Activated naive CD4-positive, alpha-beta T cell treated with anti-CD3 and anti-CD28 coated beads, Interleukin-2, amount 10 ng/mL, durations not matched to agents 7 days and 5 days (primary cell): ENCODE measurements at regions not wholly inside any gene's neighbourhood (a gene's known extent, or its start where the extent isn't known, plus 50 kb on each side); places are given as distances from the start of the nearest gene placed in this dataset.

Experiments
- CTCF ChIA-PET: fragments of 350-600 bp; sonication (Branson Sonifier 250); formaldehyde crosslinking; loops from one replicate; lab custom pipeline; 2021; ENCODE audit warnings: antibody characterized with exemption; lab: Charles Lee
- DNase-seq: peaks from one replicate; pipeline ENCODE4 v3.0.0-alpha.2; 2020
- H3K27ac Mint-ChIP-seq: one replicate; pipeline ENCODE4 v1.8.0; 2021; ENCODE audit warnings: mild to moderate bottlenecking, moderate library complexity, mixed read lengths
- H3K27me3 Mint-ChIP-seq: one replicate; pipeline ENCODE4 v1.8.0; 2021; ENCODE audit warnings: mild to moderate bottlenecking, mixed read lengths
- H3K36me3 Mint-ChIP-seq: one replicate; pipeline ENCODE4 v1.8.0; 2021; ENCODE audit warnings: mixed read lengths
- H3K4me1 Mint-ChIP-seq: one replicate; pipeline ENCODE4 v1.8.0; 2021; ENCODE audit warnings: mixed read lengths
- H3K4me3 Mint-ChIP-seq: one replicate; pipeline ENCODE4 v1.8.0; 2021; ENCODE audit warnings: mild to moderate bottlenecking, moderate library complexity, mixed read lengths
- H3K9me3 Mint-ChIP-seq: one replicate; pipeline ENCODE4 v1.8.0; 2021; ENCODE audit warnings: mixed read lengths

- H3K27ac Mint-ChIP-seq, result no peak overlapping the region
- H3K36me3 Mint-ChIP-seq, result no peaks in the 10 kb centered on the region
- DNase-seq, result no peak
- no peak overlapping the region for H3K4me3 Mint-ChIP-seq
- CTCF ChIA-PET, result no interaction called here
- H3K27me3 Mint-ChIP-seq, result no peaks in the 10 kb centered on the region
- no peaks in the 10 kb centered on the region for H3K4me1 Mint-ChIP-seq
- H3K9me3 Mint-ChIP-seq, result peaks cover 15% of the 10 kb centered on the region
Observed at GRCh38 chr16:64857411-64857810, 264.5 kb downstream of the CDH11 start.

DNA sequence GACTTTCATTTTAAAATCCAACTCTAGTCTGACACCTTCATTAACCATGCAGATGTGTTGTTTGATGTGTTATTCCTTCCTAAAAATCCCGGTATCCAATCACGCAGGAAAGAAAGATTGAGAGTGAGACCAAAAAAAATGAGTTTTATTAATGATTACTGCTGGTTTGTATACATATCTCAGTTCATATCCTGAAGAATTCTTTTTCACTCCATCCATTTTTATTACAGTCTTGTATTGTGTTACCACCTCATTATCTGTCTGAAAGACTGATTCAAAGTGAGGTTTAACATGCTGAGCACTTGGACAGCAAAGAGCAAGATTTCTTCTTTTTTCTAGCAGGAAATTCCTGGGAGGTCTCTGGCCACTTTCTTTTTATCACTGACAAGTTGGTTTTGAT, 268.3 kb downstream of the CDH11 start:
- Mint-ChIP-seq H3K9me3 (peaks cover 7% of the 10 kb centered on the region), H3K4me3 (no peak overlapping the region), H3K27ac (no peak overlapping the region), H3K27me3 (no peaks in the 10 kb centered on the region), H3K36me3 (no peaks in the 10 kb centered on the region), H3K4me1 (no peaks in the 10 kb centered on the region)
- DNase-seq, result no peak
- CTCF ChIA-PET, result no interaction called here

- Mint-ChIP-seq H3K27ac (no peak overlapping the region), H3K4me3 (no peak overlapping the region), H3K4me1 (no peaks in the 10 kb centered on the region), H3K9me3 (peaks cover 5% of the 10 kb centered on the region), H3K36me3 (no peaks in the 10 kb centered on the region), H3K27me3 (no peaks in the 10 kb centered on the region)
- no peak for DNase-seq
- CTCF ChIA-PET, result no interaction called here
Observed at GRCh38 chr16:64846966-64847365, 274.9 kb downstream of the CDH11 start.

GRCh38 chr16:64845071-64845470, 276.8 kb downstream of the CDH11 start:
- CTCF ChIA-PET, result no interaction called here
- H3K27me3 Mint-ChIP-seq, result no peaks in the 10 kb centered on the region

GRCh38 chr16:64841482-64841881, 280.4 kb downstream of the CDH11 start:
- Mint-ChIP-seq H3K27me3 (no peaks in the 10 kb centered on the region), H3K4me1 (no peaks in the 10 kb centered on the region), H3K4me3 (no peak overlapping the region), H3K27ac (no peak overlapping the region), H3K9me3 (peaks cover 16% of the 10 kb centered on the region), H3K36me3 (no peaks in the 10 kb centered on the region)
- CTCF ChIA-PET, result no interaction called here
- DNase-seq, result no peak

More at GRCh38 chr16:64845071-64845470, 276.8 kb downstream of the CDH11 start:
- Mint-ChIP-seq H3K4me3 (no peak overlapping the region), H3K36me3 (no peaks in the 10 kb centered on the region), H3K9me3 (peaks cover 10% of the 10 kb centered on the region), H3K4me1 (no peaks in the 10 kb centered on the region), H3K27ac (no peak overlapping the region)
- no peak for DNase-seq

DNA sequence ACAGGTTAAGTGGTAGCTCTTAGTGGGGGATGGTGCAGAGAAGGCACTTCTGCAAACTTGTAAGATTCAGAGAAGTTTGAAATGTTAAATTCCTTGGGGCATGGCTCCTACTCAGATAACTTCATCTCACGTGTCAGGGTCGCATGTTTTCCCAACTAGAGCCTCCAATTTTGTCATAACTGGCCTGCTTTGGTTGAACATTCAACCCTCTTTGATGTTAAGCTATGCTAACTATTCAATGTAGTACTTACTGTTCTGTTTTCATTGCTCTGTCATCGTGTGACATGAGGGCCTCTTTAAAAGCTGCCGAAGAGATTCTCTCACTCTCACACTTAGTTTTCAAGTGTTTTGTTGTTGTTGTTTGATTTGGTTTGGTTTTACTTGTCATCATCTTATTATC, 280.8 kb downstream of the CDH11 start:
- H3K36me3 Mint-ChIP-seq, result no peaks in the 10 kb centered on the region
- H3K4me1 Mint-ChIP-seq, result no peaks in the 10 kb centered on the region
- H3K27me3 Mint-ChIP-seq, result no peaks in the 10 kb centered on the region

DNA sequence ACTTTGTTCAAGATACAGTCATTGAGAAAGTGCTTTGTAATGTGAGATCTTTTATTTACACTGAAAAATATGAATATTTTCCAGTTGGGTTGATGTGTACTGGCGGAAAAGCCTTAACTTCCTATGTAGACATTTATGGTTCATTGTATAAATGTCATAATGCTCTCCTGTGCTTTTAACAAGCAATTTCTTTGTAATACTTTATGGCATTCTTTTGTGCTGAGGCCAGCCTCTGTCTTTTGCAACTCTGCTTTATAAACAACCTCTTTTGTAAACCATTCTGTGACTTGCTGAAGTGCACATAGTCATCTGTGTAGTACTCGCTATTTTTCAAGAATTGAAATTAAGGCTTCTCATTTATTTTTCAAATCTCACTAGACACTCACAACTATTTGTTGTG, 291.2 kb downstream of the CDH11 start:
- Mint-ChIP-seq H3K4me3 (no peak overlapping the region), H3K36me3 (no peaks in the 10 kb centered on the region), H3K27ac (no peak overlapping the region), H3K4me1 (no peaks in the 10 kb centered on the region), H3K27me3 (no peaks in the 10 kb centered on the region), H3K9me3 (peaks cover 42% of the 10 kb centered on the region)
- CTCF ChIA-PET, result no interaction called here
- no peak for DNase-seq

More for the DNA sequence above, 280.8 kb downstream of the CDH11 start:
- CTCF ChIA-PET, result no interaction called here
- Mint-ChIP-seq H3K27ac (no peak overlapping the region), H3K9me3 (peaks cover 18% of the 10 kb centered on the region), H3K4me3 (no peak overlapping the region)
- DNase-seq, result no peak

GRCh38 chr16:64829678-64830077, 292.2 kb downstream of the CDH11 start:
- no peak for DNase-seq
- no peaks in the 10 kb centered on the region for H3K27me3 Mint-ChIP-seq
- H3K27ac Mint-ChIP-seq, result no peak overlapping the region
- no peaks in the 10 kb centered on the region for H3K4me1 Mint-ChIP-seq
- H3K36me3 Mint-ChIP-seq, result no peaks in the 10 kb centered on the region
- CTCF ChIA-PET, result no interaction called here
- H3K9me3 Mint-ChIP-seq, result peaks cover 38% of the 10 kb centered on the region
- H3K4me3 Mint-ChIP-seq, result no peak overlapping the region

DNA sequence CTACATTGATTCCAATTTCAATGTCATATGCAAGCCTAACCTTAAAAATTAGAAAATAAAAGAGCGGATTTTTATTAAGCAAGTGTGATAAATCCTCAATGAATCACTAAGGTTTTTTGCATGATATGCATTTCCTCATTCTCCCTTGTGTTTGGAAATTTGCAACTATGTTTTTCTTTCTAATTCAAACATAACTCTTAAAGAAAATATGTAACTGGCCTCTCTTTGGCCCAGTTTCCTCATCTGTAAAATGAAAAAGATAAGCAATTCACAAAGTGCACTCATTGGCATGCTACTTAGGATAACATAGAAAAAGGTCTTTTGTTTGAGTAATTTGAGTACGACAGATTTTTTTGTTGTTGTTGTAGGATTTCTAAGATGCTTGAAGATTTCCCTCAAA, 295.5 kb downstream of the CDH11 start:
- H3K9me3 Mint-ChIP-seq, result peaks cover 27% of the 10 kb centered on the region
- no peaks in the 10 kb centered on the region for H3K36me3 Mint-ChIP-seq

DNA sequence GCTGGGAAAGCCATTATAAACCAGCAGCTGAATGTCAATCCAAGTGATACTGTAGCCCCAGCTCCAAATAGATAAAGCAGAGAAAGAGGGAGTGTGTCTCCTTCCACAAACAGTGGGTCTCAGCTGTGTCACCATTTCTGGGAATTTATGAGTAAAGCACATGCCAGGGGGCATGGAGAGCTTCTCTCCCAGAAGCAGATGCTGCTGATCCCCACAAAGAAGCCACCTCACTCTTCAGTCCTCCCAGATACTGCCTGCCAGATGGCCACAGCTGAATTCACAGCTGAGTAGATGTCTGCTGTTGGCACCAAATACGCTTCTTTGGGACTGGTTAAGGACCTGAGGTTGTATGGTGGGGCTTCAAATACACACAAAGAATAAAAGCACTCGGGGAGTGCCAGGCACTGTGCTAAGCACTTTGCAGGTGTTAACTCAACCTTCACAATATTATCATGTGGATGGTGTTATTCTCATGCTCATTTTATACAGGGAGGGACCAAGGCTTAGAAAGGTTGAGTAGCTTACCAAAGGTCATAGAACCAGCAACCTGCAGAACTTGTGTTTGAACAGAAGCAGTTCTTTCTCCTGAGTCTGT, 298.3 kb downstream of the CDH11 start:
- Mint-ChIP-seq H3K36me3 (no peaks in the 10 kb centered on the region), H3K9me3 (peaks cover 27% of the 10 kb centered on the region), H3K4me3 (no peak overlapping the region), H3K27me3 (no peaks in the 10 kb centered on the region), H3K27ac (no peak overlapping the region), H3K4me1 (no peaks in the 10 kb centered on the region)
- no peak for DNase-seq
- CTCF ChIA-PET, result no interaction called here

More for the DNA sequence above, 295.5 kb downstream of the CDH11 start:
- DNase-seq, result no peak
- H3K27ac Mint-ChIP-seq, result no peak overlapping the region
- CTCF ChIA-PET, result no interaction called here
- no peaks in the 10 kb centered on the region for H3K27me3 Mint-ChIP-seq
- no peaks in the 10 kb centered on the region for H3K4me1 Mint-ChIP-seq
- H3K4me3 Mint-ChIP-seq, result no peak overlapping the region

- Mint-ChIP-seq H3K27me3 (no peaks in the 10 kb centered on the region), H3K27ac (no peak overlapping the region), H3K4me1 (no peaks in the 10 kb centered on the region), H3K36me3 (no peaks in the 10 kb centered on the region), H3K9me3 (peaks cover 10% of the 10 kb centered on the region), H3K4me3 (no peak overlapping the region)
- CTCF ChIA-PET, result no interaction called here
- no peak for DNase-seq
Observed at GRCh38 chr16:64809876-64810629, 311.8 kb downstream of the CDH11 start.

DNA sequence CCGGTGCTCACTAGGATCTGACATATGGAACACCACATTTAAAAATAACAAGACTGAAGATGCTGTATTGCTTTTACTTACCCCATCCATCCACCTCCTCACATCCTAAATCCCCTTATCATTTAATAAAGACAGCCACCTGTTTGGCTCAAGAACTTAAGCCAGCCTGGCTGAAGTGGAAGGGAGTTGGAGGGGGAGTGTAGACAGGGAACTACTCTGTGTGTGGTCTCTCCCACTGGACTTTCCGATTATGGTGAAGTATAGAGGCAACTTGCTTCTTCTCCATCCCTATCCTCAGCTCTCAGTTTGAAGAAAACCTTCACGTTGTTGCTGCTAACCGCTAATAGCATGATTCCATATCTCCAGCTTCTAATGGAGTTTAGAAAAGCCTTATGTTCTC, 313.4 kb downstream of the CDH11 start:
- peaks cover 17% of the 10 kb centered on the region for H3K9me3 Mint-ChIP-seq
- H3K4me3 Mint-ChIP-seq, result no peak overlapping the region
- H3K4me1 Mint-ChIP-seq, result no peaks in the 10 kb centered on the region
- H3K27me3 Mint-ChIP-seq, result no peaks in the 10 kb centered on the region
- no peak overlapping the region for H3K27ac Mint-ChIP-seq
- no peaks in the 10 kb centered on the region for H3K36me3 Mint-ChIP-seq
- CTCF ChIA-PET, result no interaction called here
- no peak for DNase-seq

DNA sequence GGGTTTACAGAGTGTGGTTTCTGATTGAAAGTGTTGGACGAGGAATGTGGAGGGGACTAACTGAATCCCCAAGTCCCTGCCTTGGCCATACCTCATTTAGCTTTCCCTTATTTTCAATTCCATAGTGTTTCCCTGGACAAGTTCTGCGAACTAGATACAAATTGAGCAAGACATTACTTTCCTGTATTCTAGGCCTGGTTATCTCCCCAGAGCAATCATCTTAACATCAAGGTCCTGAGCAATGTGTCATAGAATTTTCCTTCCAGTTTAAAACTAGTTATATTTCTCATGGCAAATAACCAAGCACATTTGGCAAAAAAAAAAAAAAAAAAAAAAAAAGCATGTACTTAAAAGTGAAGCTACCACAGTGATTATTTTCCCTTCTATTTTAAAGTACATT, 330.1 kb downstream of the CDH11 start:
- no peak for DNase-seq
- Mint-ChIP-seq H3K9me3 (peaks cover 23% of the 10 kb centered on the region), H3K27me3 (no peaks in the 10 kb centered on the region), H3K4me1 (no peaks in the 10 kb centered on the region), H3K36me3 (no peaks in the 10 kb centered on the region), H3K27ac (no peak overlapping the region), H3K4me3 (no peak overlapping the region)
- CTCF ChIA-PET, result no interaction called here

DNA sequence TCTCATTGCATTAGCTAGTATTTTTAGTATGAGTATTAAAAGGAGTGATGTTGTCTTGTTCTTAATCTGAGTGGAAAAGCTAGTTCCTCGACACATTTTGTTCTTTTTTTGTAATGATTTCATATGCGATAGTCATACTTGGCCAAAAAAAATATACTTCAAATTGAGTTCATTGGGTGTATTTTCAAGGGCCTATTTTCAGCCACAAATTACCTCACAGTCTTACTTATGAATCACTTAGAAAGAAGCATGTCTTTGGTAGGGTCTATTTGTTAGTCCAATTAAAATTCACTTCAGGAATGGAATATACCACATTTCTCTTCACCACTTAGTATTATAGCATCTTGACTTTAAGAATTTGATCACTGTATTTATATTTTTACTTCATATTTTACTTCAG, 337.2 kb downstream of the CDH11 start:
- CTCF ChIA-PET, result no interaction called here
- H3K27me3 Mint-ChIP-seq, result no peaks in the 10 kb centered on the region
- H3K36me3 Mint-ChIP-seq, result no peaks in the 10 kb centered on the region
- peaks cover 13% of the 10 kb centered on the region for H3K9me3 Mint-ChIP-seq
- no peaks in the 10 kb centered on the region for H3K4me1 Mint-ChIP-seq
- no peak overlapping the region for H3K4me3 Mint-ChIP-seq
- H3K27ac Mint-ChIP-seq, result no peak overlapping the region
- DNase-seq, result no peak

DNA sequence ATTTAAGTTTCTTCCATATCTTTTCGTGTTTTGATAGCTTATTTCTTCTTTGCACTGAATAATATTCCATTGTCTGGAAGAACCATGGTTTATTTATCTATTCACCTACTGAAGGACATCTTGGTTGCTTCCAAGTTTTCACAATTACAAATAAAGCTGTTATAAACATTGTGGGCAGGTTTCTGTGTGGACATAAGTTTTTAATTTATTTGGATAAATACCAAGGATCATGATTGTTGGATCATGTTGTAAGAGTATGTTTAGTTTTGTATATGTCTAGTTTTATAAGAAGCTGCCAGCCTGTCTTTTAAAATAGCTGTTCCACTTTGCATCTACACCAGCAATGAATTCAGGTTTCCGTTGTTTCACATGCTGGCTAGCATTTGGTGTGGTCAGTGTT, 339.4 kb downstream of the CDH11 start:
- Mint-ChIP-seq H3K4me1 (no peaks in the 10 kb centered on the region), H3K9me3 (peaks cover 10% of the 10 kb centered on the region), H3K27ac (no peak overlapping the region), H3K4me3 (no peak overlapping the region), H3K36me3 (no peaks in the 10 kb centered on the region), H3K27me3 (no peaks in the 10 kb centered on the region)
- CTCF ChIA-PET, result no interaction called here
- no peak for DNase-seq
